ENCODE measurements at regions not wholly inside any gene's neighbourhood (a gene's known extent, or its start where the extent isn't known, plus 50 kb on each side); places are given as distances from the start of the nearest gene placed in this dataset.

DNA sequence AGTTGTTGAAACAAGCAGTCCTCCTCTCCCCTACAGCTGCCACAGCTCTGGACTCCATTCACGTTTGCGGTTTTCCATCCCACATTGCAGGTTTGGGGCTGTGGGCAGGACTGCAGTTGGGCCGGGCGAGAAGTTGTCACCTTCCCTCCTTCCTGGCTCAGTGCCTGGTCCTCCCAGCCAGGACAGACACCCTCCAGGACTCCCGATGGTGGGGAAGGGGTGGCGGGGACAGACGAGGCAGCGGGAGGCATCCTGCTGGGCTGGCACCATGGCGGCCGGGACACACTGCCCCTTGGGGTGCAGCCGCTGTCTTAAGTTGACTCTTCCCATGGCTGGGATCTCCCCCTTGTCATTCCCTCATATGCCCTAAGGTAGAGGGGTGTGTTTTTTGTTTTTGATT, 615.2 kb downstream of the BRD1 start:
- 28 to 93% (median 38%) methylated on average over 2 to 4 of the region's 11 CpGs; no CpG with 5 or more reads in 7 of the 10 experiments for WGBS, 10 experiments
- in situ Hi-C loops (cut with MboI; ENCODE audit: low pct_unique_long_range_greater_than_20kb in 2 of 9, low sequenced_read_pairs in 9 of 9, unreplicated experiment in 9 of 9) = no loop called here
- no peak overlapping the region for H3K4me3 ChIP-seq
- ATAC-seq (replicated peaks in 6 of 8) = no peak
- no peak overlapping the region for H3K27ac ChIP-seq
- no peaks in the 10 kb centered on the region for H3K4me1 ChIP-seq (replicated peaks in 1 of 2)

GRCh38 chr22:49212002-49212401, 615.7 kb downstream of the BRD1 start:
- Histone ChIP-seq H3K4me1 (replicated peaks in 1 of 2) (no peaks in the 10 kb centered on the region), H3K27ac (no peak overlapping the region), H3K4me3 (no peak overlapping the region)
- in situ Hi-C loops (cut with MboI; ENCODE audit: low pct_unique_long_range_greater_than_20kb in 2 of 9, low sequenced_read_pairs in 9 of 9, unreplicated experiment in 9 of 9) = no loop called here
- no peak for ATAC-seq (replicated peaks in 6 of 8)
- WGBS, 10 experiments = 0 to 80% (median 39%) methylated on average over 1 to 3 of the region's 5 CpGs; no CpG with 5 or more reads in 2 of the 10 experiments

GRCh38 chr22:49211176-49211575, 616.5 kb downstream of the BRD1 start:
- 0 to 84% (median 55%) methylated on average over 1 to 4 of the region's 5 CpGs; no CpG with 5 or more reads in 5 of the 10 experiments for WGBS, 10 experiments
- Histone ChIP-seq H3K4me3 (no peak overlapping the region), H3K27ac (no peak overlapping the region), H3K4me1 (replicated peaks in 1 of 2) (no peaks in the 10 kb centered on the region)
- in situ Hi-C loops (cut with MboI; ENCODE audit: low pct_unique_long_range_greater_than_20kb in 2 of 9, low sequenced_read_pairs in 9 of 9, unreplicated experiment in 9 of 9) = no loop called here
- no peak for ATAC-seq (replicated peaks in 6 of 8)

- no peak for ATAC-seq (replicated peaks in 6 of 8)
- in situ Hi-C loops (cut with MboI; ENCODE audit: low pct_unique_long_range_greater_than_20kb in 2 of 9, low sequenced_read_pairs in 9 of 9, unreplicated experiment in 9 of 9) = no loop called here
- no peak overlapping the region for H3K4me3 ChIP-seq
- WGBS, 10 experiments = 51 to 100% (median 86%) methylated on average over 1 to 6 of the region's 6 CpGs; no CpG with 5 or more reads in 5 of the 10 experiments
- H3K4me1 ChIP-seq (replicated peaks in 1 of 2) = no peaks in the 10 kb centered on the region
- H3K27ac ChIP-seq = no peak overlapping the region
These were observed 617.1 kb downstream of the BRD1 start for GRCh38 chr22:49210606-49211005.

- Histone ChIP-seq H3K27ac (no peak overlapping the region), H3K4me1 (replicated peaks in 1 of 2) (no peaks in the 10 kb centered on the region), H3K4me3 (no peak overlapping the region)
- WGBS, 10 experiments = 4 to 60% (median 33%) methylated on average over 1 to 7 of the region's 15 CpGs; no CpG with 5 or more reads in 4 of the 10 experiments
- in situ Hi-C loops (cut with MboI; ENCODE audit: low pct_unique_long_range_greater_than_20kb in 2 of 9, low sequenced_read_pairs in 9 of 9, unreplicated experiment in 9 of 9) = no loop called here
- peak in 4 of 8 experiments; percentile 27 to 95 (median 38) for ATAC-seq (replicated peaks in 6 of 8)
These were observed 618.0 kb downstream of the BRD1 start for GRCh38 chr22:49209452-49210195.

DNA sequence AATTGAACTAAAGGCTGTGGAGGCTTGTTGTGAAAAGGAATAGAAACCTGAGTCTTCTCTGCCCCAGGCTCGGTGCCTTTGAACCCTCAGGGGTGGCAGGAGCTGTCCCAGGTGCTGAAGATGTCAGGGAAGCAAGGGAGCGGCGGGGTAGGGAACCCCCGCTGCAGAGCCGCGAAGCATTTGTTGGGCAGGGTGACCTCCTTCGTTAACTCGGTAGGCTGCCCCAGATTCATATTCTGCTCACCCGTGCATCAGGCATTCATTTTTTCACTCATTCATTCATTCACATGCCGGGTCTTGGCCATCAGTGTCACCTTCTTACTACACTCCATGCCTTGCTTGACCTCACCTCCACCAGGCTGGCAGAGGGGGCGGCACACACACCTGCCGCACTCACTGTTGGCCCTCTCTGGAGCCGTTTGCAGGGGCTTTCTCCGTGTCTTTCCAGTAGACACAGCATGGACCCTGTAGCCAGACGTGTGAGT, 618.9 kb downstream of the BRD1 start:
- Histone ChIP-seq H3K27ac (no peak overlapping the region), H3K4me1 (replicated peaks in 1 of 2) (no peaks in the 10 kb centered on the region), H3K4me3 (no peak overlapping the region)
- 0 to 90% (median 39%) methylated on average over 1 to 8 of the region's 15 CpGs; no CpG with 5 or more reads in 2 of the 10 experiments for WGBS, 10 experiments
- in situ Hi-C loops (cut with MboI; ENCODE audit: low pct_unique_long_range_greater_than_20kb in 2 of 9, low sequenced_read_pairs in 9 of 9, unreplicated experiment in 9 of 9) = no loop called here
- ATAC-seq (replicated peaks in 6 of 8) = no peak

DNA sequence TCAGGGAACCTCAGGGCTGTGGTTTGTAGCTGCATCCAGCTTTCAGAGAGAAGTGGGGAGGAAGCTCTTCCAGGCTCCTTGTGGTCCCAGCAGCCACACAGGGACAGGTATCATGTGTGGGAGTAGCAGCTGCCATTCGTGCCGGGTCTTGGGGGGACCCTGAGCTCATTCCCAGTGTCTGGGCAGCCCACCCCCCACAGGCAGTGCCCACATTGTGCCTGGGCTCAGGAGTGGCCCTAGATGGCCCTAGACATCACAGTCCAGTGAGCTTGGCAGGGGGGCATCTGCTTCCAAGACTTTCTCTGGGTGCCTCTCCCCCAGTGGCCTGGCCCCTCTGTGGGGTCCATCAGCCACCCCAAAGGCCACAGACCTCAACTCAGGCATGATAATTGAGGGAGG, 619.7 kb downstream of the BRD1 start:
- no peaks in the 10 kb centered on the region for H3K4me1 ChIP-seq (replicated peaks in 1 of 2)
- no peak overlapping the region for H3K4me3 ChIP-seq
- in situ Hi-C loops (cut with MboI; ENCODE audit: low pct_unique_long_range_greater_than_20kb in 2 of 9, low sequenced_read_pairs in 9 of 9, unreplicated experiment in 9 of 9) = no loop called here
- 0% methylated on average over 2 of the region's 2 CpGs; no CpG with 5 or more reads in 9 of the 10 experiments for WGBS, 10 experiments
- no peak overlapping the region for H3K27ac ChIP-seq
- ATAC-seq (replicated peaks in 6 of 8) = no peak

DNA sequence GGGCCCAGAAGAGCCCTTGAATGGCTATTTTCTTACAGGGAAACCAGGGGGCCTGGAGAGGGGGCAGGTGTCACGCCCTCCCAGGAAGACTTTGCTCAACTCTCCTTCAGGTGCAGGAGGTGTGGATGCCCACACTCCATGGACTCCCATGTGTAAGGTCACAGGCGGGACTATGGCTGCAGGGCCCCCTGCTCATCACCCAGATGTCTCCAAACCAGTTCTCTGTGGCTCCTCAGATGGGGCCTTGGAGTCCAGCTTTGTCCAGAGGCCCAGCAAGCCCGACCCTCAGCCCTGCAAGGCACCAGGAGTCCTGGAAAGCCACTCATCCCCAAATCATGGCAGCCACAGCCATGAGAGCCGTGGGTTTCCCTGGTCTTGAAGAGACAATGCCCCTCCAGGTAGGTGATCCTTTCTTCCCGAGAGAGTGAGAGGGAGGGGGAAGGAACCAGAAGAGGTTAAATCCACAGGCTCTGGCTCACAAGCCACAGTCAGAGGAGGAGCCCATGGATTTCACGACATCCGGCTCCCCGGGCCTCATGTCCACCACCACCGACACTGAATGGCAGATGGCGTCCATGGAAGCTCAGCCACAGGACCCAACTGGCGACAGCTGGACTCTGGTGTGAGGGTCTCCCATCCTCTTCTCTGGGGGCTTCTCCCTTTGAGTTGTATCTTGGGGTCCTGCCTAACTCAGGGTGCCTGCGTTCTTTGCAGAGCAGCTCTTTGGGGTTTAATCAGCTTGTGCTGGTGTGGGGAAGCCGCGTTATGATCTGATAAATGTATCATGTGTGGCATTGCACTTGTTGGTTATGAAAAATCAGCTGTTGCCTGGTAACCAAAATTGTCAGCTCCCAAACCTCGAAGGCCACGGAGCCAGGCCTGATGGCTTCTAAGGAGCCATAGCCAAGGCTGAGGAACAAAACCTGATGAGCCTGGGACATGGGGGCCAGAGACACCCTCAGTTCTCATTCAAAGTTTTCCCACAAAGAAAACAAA, 620.4 kb downstream of the BRD1 start:
- no peak overlapping the region for H3K27ac ChIP-seq
- in situ Hi-C loops (cut with MboI; ENCODE audit: low pct_unique_long_range_greater_than_20kb in 2 of 9, low sequenced_read_pairs in 9 of 9, unreplicated experiment in 9 of 9) = no loop called here
- ATAC-seq (replicated peaks in 6 of 8) = no peak
- H3K4me1 ChIP-seq (replicated peaks in 1 of 2) = no peaks in the 10 kb centered on the region
- no peak overlapping the region for H3K4me3 ChIP-seq
- WGBS, 10 experiments = 0 to 64% (median 0%) methylated on average over 1 to 8 of the region's 16 CpGs; no CpG with 5 or more reads in 1 of the 10 experiments

DNA sequence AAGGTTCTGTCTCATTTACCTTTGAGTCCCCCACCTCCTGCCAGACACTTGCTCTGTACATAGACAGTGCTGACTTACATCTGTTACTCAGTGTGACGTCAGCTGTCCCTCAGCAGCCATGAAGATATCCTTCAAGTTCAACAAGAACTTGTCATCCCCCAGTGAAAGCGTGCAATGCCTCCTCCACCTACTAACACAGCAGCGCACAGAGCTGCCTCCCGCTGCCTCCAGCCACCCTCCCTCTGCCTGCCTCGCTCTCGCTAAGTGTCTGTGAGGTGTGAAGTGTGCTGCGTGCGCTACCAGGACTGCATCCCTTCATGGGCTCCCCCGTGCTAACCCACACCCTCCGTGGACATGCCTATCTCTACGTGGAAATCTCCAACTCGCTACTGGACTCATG, 621.4 kb downstream of the BRD1 start:
- no peaks in the 10 kb centered on the region for H3K4me1 ChIP-seq (replicated peaks in 1 of 2)
- no peak overlapping the region for H3K4me3 ChIP-seq
- in situ Hi-C loops (cut with MboI; ENCODE audit: low pct_unique_long_range_greater_than_20kb in 2 of 9, low sequenced_read_pairs in 9 of 9, unreplicated experiment in 9 of 9) = no loop called here
- H3K27ac ChIP-seq = no peak overlapping the region
- ATAC-seq (replicated peaks in 6 of 8) = no peak
- 15 to 70% (median 53%) methylated on average over 3 to 7 of the region's 12 CpGs; no CpG with 5 or more reads in 3 of the 10 experiments for WGBS, 10 experiments

- WGBS, 10 experiments = 7 to 83% (median 10%) methylated on average over 1 to 3 of the region's 5 CpGs; no CpG with 5 or more reads in 7 of the 10 experiments
- no peak overlapping the region for H3K27ac ChIP-seq
- ATAC-seq (replicated peaks in 6 of 8) = no peak
- in situ Hi-C loops (cut with MboI; ENCODE audit: low pct_unique_long_range_greater_than_20kb in 2 of 9, low sequenced_read_pairs in 9 of 9, unreplicated experiment in 9 of 9) = no loop called here
- H3K4me1 ChIP-seq (replicated peaks in 1 of 2) = no peaks in the 10 kb centered on the region
- H3K4me3 ChIP-seq = no peak overlapping the region
These were observed 622.2 kb downstream of the BRD1 start for GRCh38 chr22:49205483-49205800.

GRCh38 chr22:49204599-49205482, 622.8 kb downstream of the BRD1 start:
- no peaks in the 10 kb centered on the region for H3K4me1 ChIP-seq (replicated peaks in 1 of 2)
- H3K27ac ChIP-seq = no peak overlapping the region
- WGBS, 10 experiments = 8 to 100% (median 69%) methylated on average over 1 to 16 of the region's 22 CpGs
- in situ Hi-C loops (cut with MboI; ENCODE audit: low pct_unique_long_range_greater_than_20kb in 2 of 9, low sequenced_read_pairs in 9 of 9, unreplicated experiment in 9 of 9) = no loop called here
- no peak overlapping the region for H3K4me3 ChIP-seq
- no peak for ATAC-seq (replicated peaks in 6 of 8)

GRCh38 chr22:49203859-49204598, 623.6 kb downstream of the BRD1 start:
- H3K4me1 ChIP-seq (replicated peaks in 1 of 2) = no peaks in the 10 kb centered on the region
- H3K4me3 ChIP-seq = no peak overlapping the region
- H3K27ac ChIP-seq = no peak overlapping the region
- 50 to 83% (median 63%) methylated on average over 4 to 28 of the region's 32 CpGs; no CpG with 5 or more reads in 2 of the 10 experiments for WGBS, 10 experiments
- ATAC-seq (replicated peaks in 6 of 8) = peak in 1 of 8 experiments; percentile 8
- in situ Hi-C loops (cut with MboI; ENCODE audit: low pct_unique_long_range_greater_than_20kb in 2 of 9, low sequenced_read_pairs in 9 of 9, unreplicated experiment in 9 of 9) = no loop called here
